ENCODE measurements at regions not wholly inside any gene's neighbourhood (a gene's known extent, or its start where the extent isn't known, plus 50 kb on each side); places are given as distances from the start of the nearest gene placed in this dataset.
"Not testable (repeated sequence)": the region's sequence is repeated elsewhere in the genome, so short reads cannot be mapped to it uniquely, and the experiment has no call there.

- Histone ChIP-seq H3K4me3 (ENCODE audit: low read length) (no peak overlapping the region), H3K36me3 (ENCODE audit: insufficient read depth, low read length) (no peaks in the 10 kb centered on the region), H3K9me3 (ENCODE audit: low read length) (no peaks in the 10 kb centered on the region), H3K9me2 (ENCODE audit: insufficient read depth, low read length) (no peaks in the 10 kb centered on the region), H3K27ac (ENCODE audit: low read length) (no peak overlapping the region), H3K27me3 (ENCODE audit: insufficient read depth, low read depth, low read length) (no peaks in the 10 kb centered on the region), H3K79me2 (replicated peaks; ENCODE audit: insufficient read depth, low read length) (no peaks in the 10 kb centered on the region), H2AFZ (ENCODE audit: low read depth, low read length) (no peak overlapping the region), H4K20me1 (ENCODE audit: insufficient read depth) (no peaks in the 10 kb centered on the region), H3K9ac (ENCODE audit: low read length) (no peak overlapping the region), H3F3A (ENCODE audit: insufficient read depth, low read length, poor library complexity, severe bottlenecking) (no peaks in the 10 kb centered on the region), H3K4me2 (ENCODE audit: low read length) (no peak overlapping the region)
- TF ChIP-seq EZH2 (IDR thresholded peaks at IDR 0.05; ENCODE audit: borderline replicate concordance, insufficient read depth, low read length, poor library complexity, severe bottlenecking) (no peak), CTCF (IDR thresholded peaks at IDR 0.05; ENCODE audit: poor library complexity, severe bottlenecking) (no peak)
These were observed 110.0 kb upstream of the MTHFD1L start for GRCh38 chr6:150755524-150755923.

- no peak overlapping the region for H2AFZ ChIP-seq (ENCODE audit: low read depth, low read length)
- no peaks in the 10 kb centered on the region for H3K9me2 ChIP-seq (ENCODE audit: insufficient read depth, low read length)
- H3K4me2 ChIP-seq (ENCODE audit: low read length), result no peak overlapping the region
- H3K9me3 ChIP-seq (ENCODE audit: low read length), result no peaks in the 10 kb centered on the region
- no peak overlapping the region for H3K9ac ChIP-seq (ENCODE audit: low read length)
- H3K79me2 ChIP-seq (replicated peaks; ENCODE audit: insufficient read depth, low read length), result no peaks in the 10 kb centered on the region
- H3K27me3 ChIP-seq (ENCODE audit: insufficient read depth, low read depth, low read length), result no peaks in the 10 kb centered on the region
- TF ChIP-seq EZH2 (IDR thresholded peaks at IDR 0.05; ENCODE audit: borderline replicate concordance, insufficient read depth, low read length, poor library complexity, severe bottlenecking), result no peak
- no peak for TF ChIP-seq TAF1 (IDR thresholded peaks at IDR 0.05; ENCODE audit: low read depth)
- TF ChIP-seq MXI1 (conservative IDR thresholded peaks at IDR 0.05; ENCODE audit: poor library complexity, severe bottlenecking), result no peak
- TF ChIP-seq RAD21 (conservative IDR thresholded peaks at IDR 0.05), result no peak
- no peak for TF ChIP-seq POLR2AphosphoS5 (IDR thresholded peaks at IDR 0.05)
- no peak for TF ChIP-seq EP300 (conservative IDR thresholded peaks at IDR 0.05; ENCODE audit: poor library complexity, severe bottlenecking)
- no peak for TF ChIP-seq REST (IDR thresholded peaks at IDR 0.05; ENCODE audit: borderline replicate concordance)
- no peak for TF ChIP-seq CTCF (IDR thresholded peaks at IDR 0.05; ENCODE audit: poor library complexity, severe bottlenecking)
- no peak for TF ChIP-seq SMC3 (conservative IDR thresholded peaks at IDR 0.05; ENCODE audit: poor library complexity)
- no peak overlapping the region for H3K4me3 ChIP-seq (ENCODE audit: low read length)
- H3F3A ChIP-seq (ENCODE audit: insufficient read depth, low read length, poor library complexity, severe bottlenecking), result no peaks in the 10 kb centered on the region
- no peaks in the 10 kb centered on the region for H4K20me1 ChIP-seq (ENCODE audit: insufficient read depth)
- H3K27ac ChIP-seq (ENCODE audit: low read length), result no peak overlapping the region
- H3K36me3 ChIP-seq (ENCODE audit: insufficient read depth, low read length), result no peaks in the 10 kb centered on the region
These were observed 109.3 kb upstream of the MTHFD1L start for GRCh38 chr6:150756173-150756572.

GRCh38 chr6:150757807-150758206, 107.7 kb upstream of the MTHFD1L start:
- H3K9me3 ChIP-seq (ENCODE audit: low read length); H4K20me1 ChIP-seq (ENCODE audit: insufficient read depth); H3K36me3 ChIP-seq (ENCODE audit: insufficient read depth, low read length); H3K4me2 ChIP-seq (ENCODE audit: low read length); H3K27me3 ChIP-seq (ENCODE audit: insufficient read depth, low read depth, low read length); H3K9me2 ChIP-seq (ENCODE audit: insufficient read depth, low read length); H3K79me2 ChIP-seq (replicated peaks; ENCODE audit: insufficient read depth, low read length); H3K9ac ChIP-seq (ENCODE audit: low read length); H3F3A ChIP-seq (ENCODE audit: insufficient read depth, low read length, poor library complexity, severe bottlenecking); H3K4me3 ChIP-seq (ENCODE audit: low read length); H3K27ac ChIP-seq (ENCODE audit: low read length); H2AFZ ChIP-seq (ENCODE audit: low read depth, low read length): not testable (repeated sequence)

Data from neural cell (in vitro differentiated cells).